Prostate gland (tissue), 2 donors: ENCODE measurements at regions not wholly inside any gene's neighbourhood (a gene's known extent, or its start where the extent isn't known, plus 50 kb on each side); places are given as distances from the start of the nearest gene placed in this dataset.

Experiments
- CTCF ChIP-seq, 4 experiments: fragments of 200-600 bp in 2 of 4; fragments of 450-650 bp in 2 of 4; sonication (generic) in 2 of 4; IDR thresholded peaks; 1 replicate in 3 of 4; 2 replicates in 1 of 4; pipeline ENCODE4 v1.5.1; 2016 to 2019; ENCODE audit warnings: antibody characterized with exemption in 4 of 4, mild to moderate bottlenecking in 2 of 4, moderate library complexity in 2 of 4
- POLR2A ChIP-seq: fragments of 450-650 bp; IDR thresholded peaks from one replicate; pipeline ENCODE4 v1.6.1; 2016; ENCODE audit warnings: antibody characterized with exemption, mild to moderate bottlenecking
- POLR2AphosphoS5 ChIP-seq: sonication (generic); formaldehyde crosslinking; IDR thresholded peaks from one replicate; pipeline ENCODE4 v1.6.1; 2017; ENCODE audit warnings: antibody characterized with exemption

- TF ChIP-seq CTCF (IDR thresholded peaks at IDR 0.05) (no peak), POLR2A (no peak), POLR2AphosphoS5 (no peak)
These were observed 283.9 kb downstream of the UBE3D start for GRCh38 chr6:82781620-82782204.
